LoVo (cell line): ENCODE measurements at regions not wholly inside any gene's neighbourhood (a gene's known extent, or its start where the extent isn't known, plus 50 kb on each side); places are given as distances from the start of the nearest gene placed in this dataset.
A peak's percentile ranks its signal among the peaks of the same experiment; 100 is the strongest.
"Not testable (repeated sequence)": the region's sequence is repeated elsewhere in the genome, so short reads cannot be mapped to it uniquely, and the experiment has no call there.

ENCODE experiments used
- DNase-seq: peaks from one replicate; pipeline ENCODE4 v3.0.0-alpha.2; 2016; ENCODE audit warnings: low spot score

- not testable (repeated sequence) for DNase-seq
Observed at GRCh38 chr14:59006179-59006578, 182.3 kb upstream of the DAAM1 start.

- DNase-seq = no peak
Observed at GRCh38 chr14:59009967-59010366, 178.5 kb upstream of the DAAM1 start.

DNA sequence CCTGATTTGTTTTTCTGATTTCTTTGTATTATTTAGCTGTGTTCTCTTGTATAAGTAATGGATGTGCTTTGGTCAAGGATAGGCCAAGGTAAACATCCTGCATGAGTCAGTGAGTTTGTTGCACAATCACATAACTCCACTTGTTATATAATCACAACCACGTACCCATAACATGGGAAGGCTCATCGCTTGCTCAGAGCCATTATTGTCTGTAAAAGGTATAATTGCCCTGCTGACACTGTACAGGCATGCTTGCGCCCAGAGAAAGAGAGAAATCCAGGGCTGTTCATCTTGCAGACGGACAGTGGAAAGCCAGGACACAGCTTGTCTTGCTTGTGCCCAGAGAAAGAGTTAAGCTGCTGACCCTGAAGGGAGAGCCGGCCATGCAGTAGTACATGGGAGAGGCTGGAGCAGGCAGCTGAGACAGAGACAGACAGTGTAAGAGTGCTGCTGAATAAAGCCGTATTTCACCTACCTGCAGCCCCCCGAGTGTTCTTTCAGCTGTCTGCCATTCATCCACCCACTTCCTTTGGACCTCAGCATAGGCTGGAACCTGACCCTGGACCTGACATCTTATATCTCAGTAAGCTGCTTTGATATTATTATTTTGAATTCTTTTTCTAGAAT lies 174.7 kb upstream of the DAAM1 start:
- DNase-seq = peak; percentile 25

DNA sequence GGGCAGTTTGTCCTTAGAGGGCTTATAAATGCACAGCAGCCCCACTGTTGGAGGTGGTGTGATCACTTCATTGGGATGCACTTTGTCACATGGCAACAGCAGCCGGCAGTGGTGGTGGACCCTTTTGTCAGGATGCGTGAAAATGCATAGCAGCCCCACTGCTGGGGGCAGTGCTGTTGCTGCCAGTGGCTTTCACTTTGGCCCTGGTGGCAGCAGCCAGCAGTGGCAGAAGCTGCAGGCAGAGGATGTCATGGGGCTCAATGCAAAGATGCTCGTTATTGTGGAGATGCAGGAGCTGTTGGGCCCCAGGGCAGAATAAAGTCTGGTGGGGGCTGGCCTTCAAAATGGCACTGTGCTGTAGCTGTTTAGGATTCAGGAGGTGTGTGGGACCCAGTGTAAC lies 173.0 kb upstream of the DAAM1 start:
- no peak for DNase-seq

DNA sequence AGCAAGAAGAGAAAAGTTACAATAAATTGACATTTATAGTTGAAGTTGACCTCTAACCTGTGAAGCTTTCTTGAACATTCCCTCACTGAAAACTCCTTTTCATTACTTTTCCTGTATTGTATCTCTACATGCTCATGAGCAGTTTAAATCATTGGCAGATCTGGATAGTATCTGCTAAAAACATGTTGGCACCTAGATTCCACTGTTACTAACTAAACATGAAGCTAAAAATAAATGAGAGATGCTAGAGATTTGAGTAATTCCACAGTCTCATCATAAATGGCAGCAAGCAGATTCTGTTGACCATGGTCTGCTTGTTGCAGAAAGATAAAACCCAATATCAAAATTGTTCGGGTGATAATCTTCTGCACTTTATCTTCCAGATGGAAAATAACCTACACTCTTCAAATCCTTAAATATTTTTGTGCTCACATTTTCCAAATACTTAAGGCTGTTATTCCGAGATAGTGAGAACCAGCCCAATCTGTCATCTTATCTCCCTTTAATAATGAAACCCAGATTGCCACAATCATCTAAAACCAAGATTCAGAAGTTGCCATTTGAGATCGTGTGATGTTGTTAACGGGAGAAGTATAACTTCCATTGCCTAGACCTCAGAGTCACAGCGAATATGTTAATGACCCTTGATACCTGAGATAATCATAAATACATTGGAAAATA lies 171.0 kb upstream of the DAAM1 start:
- no peak for DNase-seq

- DNase-seq = no peak
Observed at GRCh38 chr14:59018460-59018859, 170.0 kb upstream of the DAAM1 start.

DNA sequence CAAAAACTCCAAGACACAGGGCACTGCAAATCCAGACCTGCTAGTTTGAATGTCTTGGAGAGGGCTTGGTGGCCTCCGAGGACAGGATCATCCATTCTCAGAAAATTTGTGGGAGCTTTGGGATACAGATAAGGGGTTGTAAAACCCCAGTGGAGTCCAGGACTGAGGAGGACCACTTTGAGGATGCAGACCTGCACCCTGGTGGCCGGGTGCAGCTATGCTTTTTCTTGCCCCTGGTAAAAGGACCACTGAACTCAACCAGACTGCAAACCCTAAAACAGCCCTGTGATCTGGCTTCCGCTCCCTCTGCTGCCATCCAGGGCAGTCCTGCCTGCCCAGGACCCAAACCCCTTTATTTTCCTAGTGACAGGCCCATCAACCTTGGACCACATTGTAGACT lies 169.5 kb upstream of the DAAM1 start:
- DNase-seq = no peak

GRCh38 chr14:59020382-59020781 lies 168.1 kb upstream of the DAAM1 start:
- peak; percentile 28 for DNase-seq

GRCh38 chr14:59022144-59022543 lies 166.3 kb upstream of the DAAM1 start:
- DNase-seq = no peak

DNA sequence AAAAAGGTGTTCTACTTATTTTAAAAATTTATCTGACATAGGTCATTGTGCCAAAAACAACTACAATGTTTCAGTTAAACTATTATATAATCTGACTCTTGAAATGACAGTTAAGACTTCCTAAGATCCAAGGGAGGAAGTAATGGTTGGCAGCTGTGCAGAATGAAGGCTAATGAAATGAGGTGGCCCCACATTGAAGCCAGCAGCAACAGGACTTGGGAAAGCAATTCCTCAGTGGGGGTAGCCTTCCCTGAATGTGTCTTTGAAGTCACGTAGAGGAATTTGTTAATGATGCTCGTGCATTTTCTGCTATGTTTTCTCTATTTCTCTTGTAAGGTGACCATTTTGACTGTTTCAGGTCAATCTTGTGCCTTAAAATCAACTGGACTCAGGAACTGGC lies 162.4 kb upstream of the DAAM1 start:
- no peak for DNase-seq

GRCh38 chr14:59026640-59027039 lies 161.8 kb upstream of the DAAM1 start:
- DNase-seq = not testable (repeated sequence)

DNA sequence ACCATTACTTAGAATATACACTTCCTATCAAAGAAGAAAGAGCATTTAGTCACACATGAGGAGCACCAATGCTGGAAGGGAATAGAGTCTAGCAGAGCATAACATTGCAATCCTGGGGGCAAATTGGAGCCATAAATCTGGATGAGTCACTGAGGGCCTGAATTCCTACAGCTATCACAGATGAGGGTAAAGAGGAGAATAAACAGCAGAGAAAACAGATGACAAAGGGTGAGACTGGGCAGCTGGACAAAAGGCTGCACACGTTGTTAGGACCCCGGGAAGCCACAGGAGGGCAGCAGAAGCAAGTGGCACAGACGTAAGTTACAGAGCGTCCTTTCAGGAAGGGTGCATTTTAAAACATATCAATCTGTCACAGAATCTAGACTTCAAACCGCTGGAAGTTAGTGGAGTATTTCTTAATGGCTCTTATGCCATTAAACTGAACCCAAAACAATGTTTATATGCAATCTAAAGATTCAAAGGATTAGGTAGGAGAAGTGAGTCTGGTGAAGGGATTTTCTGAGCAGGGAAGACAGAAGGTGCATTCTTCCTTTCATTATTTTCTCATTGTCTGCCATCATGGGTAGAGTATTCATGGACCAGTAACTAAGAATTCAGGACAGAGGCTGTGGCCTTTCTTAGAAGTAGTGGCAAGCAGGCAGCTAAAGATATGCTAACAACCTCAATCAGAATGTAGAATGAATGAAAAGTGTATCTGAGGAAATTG lies 159.8 kb upstream of the DAAM1 start:
- DNase-seq = peak; percentile 78

DNA sequence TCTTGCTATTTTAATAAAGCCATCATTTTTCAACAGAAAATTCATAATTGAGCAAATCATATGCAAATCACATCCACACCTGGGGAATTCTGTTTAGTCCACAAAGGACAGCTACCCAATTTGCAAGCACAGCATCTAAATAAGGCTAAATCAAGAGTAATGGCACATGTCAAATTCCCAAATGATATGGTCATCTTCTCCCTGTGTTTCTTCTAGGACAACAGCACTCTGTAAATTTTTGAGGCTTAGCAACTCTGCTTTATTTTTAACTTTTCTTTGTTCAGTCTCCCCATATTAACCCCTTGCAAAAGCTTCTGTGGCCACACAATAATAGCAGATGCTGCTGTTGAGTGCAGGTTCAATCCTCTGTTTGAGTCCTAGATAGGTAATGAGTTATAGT lies 155.6 kb upstream of the DAAM1 start:
- no peak for DNase-seq

DNA sequence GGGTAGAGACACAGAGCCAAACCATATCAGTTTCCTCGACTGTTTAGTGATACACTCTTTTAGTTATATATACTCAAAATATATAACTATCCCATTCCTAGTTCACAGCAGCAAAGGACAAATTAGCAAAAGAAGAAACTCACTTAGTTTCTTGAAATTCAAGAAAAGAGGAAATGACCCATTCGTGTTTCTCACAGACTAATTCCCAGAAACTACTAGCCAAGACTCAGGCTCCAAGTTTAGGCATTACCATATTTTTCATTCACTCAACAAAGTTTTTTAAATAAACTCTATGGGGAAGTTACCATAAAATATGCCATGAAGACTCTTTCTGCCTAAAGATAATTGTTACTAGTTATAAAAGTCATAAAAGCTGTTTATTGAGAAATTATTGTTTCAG lies 152.3 kb upstream of the DAAM1 start:
- no peak for DNase-seq

DNA sequence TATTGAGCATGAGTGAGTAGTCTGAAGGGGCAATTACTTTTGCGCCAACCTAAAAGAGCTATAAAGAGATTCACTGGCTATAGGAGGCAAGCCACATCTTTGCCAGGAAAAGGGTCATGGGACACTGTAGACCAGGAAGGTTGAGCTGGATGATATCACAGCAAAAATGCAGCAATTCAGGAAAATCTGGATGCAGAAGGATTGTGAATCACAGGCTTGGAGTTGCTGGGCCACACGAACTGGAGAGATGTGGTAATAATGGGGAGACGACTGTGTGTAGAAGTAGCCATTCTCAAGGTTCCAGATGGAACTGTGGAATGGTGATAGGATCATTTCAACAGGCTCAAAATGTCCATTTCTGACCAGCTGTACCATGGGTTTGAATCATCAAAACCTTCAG lies 151.4 kb upstream of the DAAM1 start:
- DNase-seq = no peak

DNA sequence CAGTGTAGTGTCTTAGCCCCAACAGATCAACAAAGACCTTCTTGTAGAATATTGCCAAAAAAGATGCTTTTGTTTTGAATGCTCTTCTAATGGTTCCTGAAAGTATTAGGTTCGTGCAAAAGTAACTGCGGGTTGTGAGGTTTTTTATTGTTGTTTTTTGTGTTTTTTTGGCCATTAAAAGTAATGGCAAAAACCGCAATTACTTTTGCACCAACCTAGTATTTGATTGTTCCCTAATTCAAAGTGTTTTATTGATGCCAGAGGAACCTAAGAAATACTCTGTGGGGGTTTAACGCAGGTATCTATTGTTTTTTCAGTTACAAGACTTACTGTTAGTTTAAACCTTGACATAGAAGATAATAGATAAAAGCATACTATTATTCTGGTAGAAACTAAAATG lies 150.8 kb upstream of the DAAM1 start:
- no peak for DNase-seq

- DNase-seq = no peak
Observed at GRCh38 chr14:59038746-59039145, 149.7 kb upstream of the DAAM1 start.

DNA sequence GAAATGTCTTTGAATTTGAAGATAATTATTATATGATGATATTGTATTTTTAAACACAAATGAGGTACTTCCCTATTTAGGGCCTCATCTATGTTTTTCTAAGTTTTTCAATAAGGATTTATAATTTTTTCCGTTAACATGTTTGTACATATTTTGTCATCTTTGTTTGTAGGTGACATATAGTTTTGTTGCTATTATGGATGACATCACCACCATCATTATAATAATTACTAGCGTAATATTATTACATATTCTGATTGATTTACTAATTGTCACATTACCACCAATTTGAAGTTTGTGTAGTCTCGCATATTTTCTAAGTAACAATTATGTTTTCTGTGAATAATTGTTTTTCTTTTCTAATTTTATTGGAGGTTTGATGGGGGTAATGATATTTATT lies 147.2 kb upstream of the DAAM1 start:
- no peak for DNase-seq

- DNase-seq = no peak
Observed at GRCh38 chr14:59044707-59045106, 143.8 kb upstream of the DAAM1 start.

- no peak for DNase-seq
Observed at GRCh38 chr14:59046746-59047145, 141.7 kb upstream of the DAAM1 start.

DNA sequence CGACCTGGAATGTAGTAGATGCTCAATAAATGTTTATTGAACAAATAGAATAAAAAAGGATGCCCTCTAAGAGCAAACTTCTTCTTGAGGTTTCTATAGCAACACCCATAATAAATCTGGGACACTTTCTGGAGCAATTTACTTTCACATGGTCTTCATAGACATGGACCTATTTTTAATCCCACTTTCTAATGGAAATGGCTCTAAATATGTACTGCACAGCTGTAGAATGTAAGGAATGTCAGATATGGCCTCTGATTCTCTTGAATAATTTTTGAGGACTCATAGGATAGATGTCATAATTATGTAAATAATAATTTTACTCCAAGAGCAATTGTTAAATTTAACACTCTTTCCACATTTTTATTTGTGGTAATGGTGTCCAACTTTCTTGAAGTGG lies 133.5 kb upstream of the DAAM1 start:
- no peak for DNase-seq

DNA sequence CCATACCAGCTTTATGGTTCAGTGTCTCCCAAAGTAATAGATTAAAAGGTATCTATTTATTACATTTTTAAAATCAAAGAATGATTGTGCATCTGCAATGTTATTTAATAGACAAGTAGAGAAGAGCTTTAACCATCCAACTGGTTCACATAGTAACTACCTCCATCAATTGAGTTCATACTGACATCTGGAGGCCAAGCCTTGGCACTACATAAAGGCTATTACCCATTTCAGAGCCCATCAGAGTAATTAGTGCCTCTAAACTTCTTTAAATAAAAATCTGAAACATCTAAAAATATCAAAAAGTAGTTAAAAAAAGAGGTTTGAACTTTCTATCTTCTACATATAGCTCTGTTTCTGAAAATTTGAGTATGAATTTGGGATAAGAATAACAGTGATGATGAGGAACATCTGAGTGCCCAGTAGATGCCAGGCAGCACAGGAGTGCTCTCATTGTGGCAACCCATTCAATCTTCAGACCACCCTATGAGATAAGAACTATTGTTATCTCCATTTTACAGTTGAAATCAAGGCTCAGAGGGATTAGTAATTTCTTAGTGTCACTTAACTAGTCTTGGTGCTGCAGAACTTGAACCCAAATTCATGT lies 132.9 kb upstream of the DAAM1 start:
- peak; percentile 55 for DNase-seq

DNA sequence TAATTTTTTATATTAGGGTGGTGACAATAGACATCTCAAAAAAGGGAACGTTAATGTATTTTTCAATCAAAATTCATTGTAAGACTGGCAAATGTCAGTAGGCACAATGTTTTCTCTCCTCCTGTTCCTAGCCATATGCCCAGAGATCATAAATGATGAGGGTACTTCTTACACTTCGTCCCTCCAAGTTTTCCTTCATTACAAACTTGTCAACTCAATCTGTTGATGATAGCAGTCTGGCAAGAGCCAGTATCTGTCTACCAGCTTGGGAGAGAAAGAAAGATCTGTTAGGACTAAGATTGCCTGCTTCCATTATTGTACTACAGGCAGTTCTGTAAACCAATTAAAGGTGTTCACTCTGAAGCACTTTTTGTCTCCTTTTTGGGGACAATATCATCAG lies 130.9 kb upstream of the DAAM1 start:
- DNase-seq = no peak
